Stimulated activated CD8-positive, alpha-beta memory T cell treated with anti-CD3 and anti-CD28 coated beads, Interleukin-12 subunit alpha, Interleukin-12 subunit beta, amount 100 ng/mL, for 1 hour (primary cell): ENCODE measurements at regions not wholly inside any gene's neighbourhood (a gene's known extent, or its start where the extent isn't known, plus 50 kb on each side); places are given as distances from the start of the nearest gene placed in this dataset.

Source experiments
- DNase-seq: peaks from one replicate; pipeline ENCODE4 v3.0.0-alpha.2; 2020; ENCODE audit warnings: low read depth

- no peak for DNase-seq
These were observed 377.1 kb downstream of the EFNA5 start for GRCh38 chr5:107293541-107294210.

GRCh38 chr5:107291866-107292265 is 378.9 kb downstream of the EFNA5 start:
- DNase-seq, result no peak

DNA sequence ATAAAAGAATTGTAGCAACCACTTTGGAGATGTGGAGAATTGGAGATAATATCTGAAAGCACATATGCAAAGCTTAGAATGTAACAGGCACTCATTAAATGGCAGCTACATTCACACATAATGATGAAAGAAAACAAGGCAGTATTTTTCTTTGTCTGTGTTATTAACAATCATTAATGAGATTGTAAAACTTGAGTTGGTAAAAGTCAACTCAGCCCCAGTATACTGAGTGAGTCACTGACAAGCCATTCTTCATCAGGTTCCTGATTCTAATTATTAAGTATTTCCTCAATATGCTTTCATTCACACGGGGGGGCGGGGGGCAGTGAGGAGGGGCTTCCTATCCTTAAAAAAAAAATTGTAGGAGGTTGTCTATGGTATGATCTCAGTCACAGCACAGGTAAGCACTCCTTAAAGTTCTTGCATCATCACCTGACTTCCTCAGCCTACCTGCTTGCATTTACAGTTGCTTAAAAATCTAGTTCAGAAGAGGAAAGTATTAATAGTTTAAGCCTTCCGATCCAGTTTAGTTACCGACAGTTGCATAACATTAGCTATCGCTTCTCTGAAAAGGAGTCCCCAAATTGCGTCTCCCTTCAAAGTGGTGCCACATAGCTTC is 379.8 kb downstream of the EFNA5 start:
- DNase-seq, result no peak

- DNase-seq, result no peak
These were observed 381.6 kb downstream of the EFNA5 start for GRCh38 chr5:107289030-107289714.

- DNase-seq, result no peak
These were observed 384.2 kb downstream of the EFNA5 start for GRCh38 chr5:107286447-107287098.

- DNase-seq, result no peak
These were observed 385.0 kb downstream of the EFNA5 start for GRCh38 chr5:107285772-107286171.

GRCh38 chr5:107284822-107285525 is 385.8 kb downstream of the EFNA5 start:
- DNase-seq, result no peak

DNA sequence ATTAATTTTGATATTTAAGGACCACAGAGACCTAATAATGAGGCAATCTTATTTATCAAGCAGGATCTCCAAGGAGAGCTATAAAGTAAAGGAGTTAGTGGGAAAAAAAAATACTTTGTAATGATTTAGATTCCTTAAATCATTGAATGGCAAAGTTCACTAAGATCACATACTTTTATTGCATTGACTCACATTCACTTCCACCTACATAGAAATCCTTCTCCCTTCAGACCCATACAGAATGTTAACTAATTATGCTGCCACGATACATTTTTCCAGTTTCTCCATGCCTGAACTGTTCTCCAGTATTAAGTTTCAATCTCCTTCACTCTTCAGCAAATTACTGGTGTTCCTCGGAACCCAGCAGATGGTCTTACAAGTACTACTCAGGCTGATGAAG is 388.7 kb downstream of the EFNA5 start:
- no peak for DNase-seq

- no peak for DNase-seq
These were observed 392.0 kb downstream of the EFNA5 start for GRCh38 chr5:107278774-107279173.

- DNase-seq, result no peak
These were observed 393.1 kb downstream of the EFNA5 start for GRCh38 chr5:107277485-107278125.

- no peak for DNase-seq
These were observed 395.4 kb downstream of the EFNA5 start for GRCh38 chr5:107275333-107275732.

- DNase-seq, result no peak
These were observed 396.2 kb downstream of the EFNA5 start for GRCh38 chr5:107274571-107274970.

DNA sequence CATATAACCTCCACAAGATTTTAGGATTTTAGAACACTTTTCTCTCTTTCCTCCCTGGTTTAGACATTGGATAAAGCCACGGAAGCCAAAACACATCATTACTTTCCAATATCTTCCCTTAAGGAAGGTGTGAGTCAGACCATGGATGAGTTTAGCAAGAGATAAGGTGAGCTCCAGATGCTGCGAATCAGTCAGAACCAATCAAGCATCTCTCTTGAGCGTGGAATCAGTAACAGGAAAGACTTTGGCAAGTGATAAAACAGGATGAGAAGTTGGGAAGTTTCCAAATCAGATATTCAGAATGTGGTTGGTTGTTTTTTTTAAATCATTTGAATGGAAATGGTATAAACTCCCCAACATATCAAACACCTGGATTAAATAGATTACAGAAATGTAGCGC is 397.8 kb downstream of the EFNA5 start:
- DNase-seq, result no peak

GRCh38 chr5:107272509-107272908 is 398.2 kb downstream of the EFNA5 start:
- DNase-seq, result no peak

DNA sequence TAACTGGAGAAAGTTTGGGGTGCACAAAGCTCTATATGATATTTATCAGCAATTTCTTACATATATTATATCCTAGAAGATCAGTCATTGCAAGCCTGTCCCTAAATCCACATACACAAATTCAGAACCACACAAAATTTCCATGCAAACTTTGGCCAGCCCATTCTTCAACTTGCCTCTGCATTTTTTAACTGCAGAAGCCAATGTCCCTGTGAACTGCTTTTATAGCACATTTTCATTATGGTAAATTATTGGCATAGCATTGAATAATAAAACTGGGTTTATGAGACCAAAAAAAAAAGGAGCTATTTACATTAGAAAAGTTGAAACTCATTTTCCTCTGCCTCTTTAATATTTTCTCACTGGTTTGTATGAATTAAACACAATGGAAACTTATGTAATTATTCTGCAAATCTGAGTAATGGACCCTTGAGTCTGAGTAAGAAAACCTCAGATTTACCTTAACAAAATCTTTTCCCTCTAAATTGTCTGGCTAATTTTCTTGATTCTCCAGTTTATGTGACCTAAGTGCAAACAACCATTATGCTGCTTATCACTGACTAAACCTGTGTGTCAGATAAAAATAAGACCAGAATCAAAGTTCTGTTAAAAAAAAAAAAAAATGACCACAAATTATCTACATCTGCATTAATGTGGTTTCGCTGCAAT is 398.9 kb downstream of the EFNA5 start:
- DNase-seq, result no peak

DNA sequence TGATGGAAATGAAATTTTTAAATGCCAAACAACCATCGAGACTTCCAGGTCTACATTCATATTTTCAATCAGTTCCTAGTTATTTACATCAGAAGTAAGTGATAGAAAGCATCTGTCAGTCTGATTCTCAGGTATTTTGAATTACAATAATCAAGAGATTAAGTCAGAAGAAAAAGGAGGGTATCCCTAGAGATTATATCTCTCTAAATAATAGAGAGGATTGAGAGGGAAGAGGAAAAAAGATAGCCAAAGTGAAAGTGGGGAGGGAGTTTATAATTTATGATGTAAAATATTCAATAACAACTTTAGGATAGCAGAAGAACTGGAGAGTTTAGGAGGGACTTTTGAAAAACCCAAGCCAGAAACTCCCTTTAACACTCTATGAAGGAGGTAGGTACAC is 400.2 kb downstream of the EFNA5 start:
- no peak for DNase-seq

- no peak for DNase-seq
These were observed 401.1 kb downstream of the EFNA5 start for GRCh38 chr5:107269678-107270077.

- no peak for DNase-seq
These were observed 401.5 kb downstream of the EFNA5 start for GRCh38 chr5:107269256-107269655.

GRCh38 chr5:107268241-107268640 is 402.5 kb downstream of the EFNA5 start:
- no peak for DNase-seq

- DNase-seq, result no peak
These were observed 404.6 kb downstream of the EFNA5 start for GRCh38 chr5:107266100-107266499.

DNA sequence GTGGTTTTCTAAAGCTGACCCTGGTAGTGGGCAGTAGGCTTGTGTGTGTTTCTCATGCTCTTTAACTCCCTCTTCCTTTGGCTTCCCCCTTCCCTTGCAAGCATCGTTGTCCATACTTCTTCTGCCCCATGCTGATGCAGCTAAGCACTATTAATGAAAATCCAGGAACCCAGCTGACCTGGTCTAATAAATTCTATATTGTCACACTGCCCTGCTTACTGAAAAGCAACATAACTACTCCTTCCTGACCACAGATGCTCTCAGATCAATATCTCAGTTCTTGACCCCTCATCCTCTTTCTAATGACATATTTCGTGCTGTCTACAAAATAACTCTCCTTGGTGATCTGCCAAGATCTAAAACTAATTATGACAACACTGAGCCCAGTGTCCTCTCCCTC is 405.5 kb downstream of the EFNA5 start:
- DNase-seq, result no peak
